Skin of body (tissue), 2 donors: ENCODE measurements at regions not wholly inside any gene's neighbourhood (a gene's known extent, or its start where the extent isn't known, plus 50 kb on each side); places are given as distances from the start of the nearest gene placed in this dataset. TPM values are rescaled to one million over a fixed set of nuclear protein-coding genes. Genes with fewer than 3 reads are reported as not detected.

Source experiments
- DNase-seq: peaks from one replicate; lab custom pipeline; 2025; lab: John Stamatoyannopoulos, UW
- small RNA-seq: library from RNA; depleted of rRNA; stranded (forward); fragments of <200 nt; gene quantifications from one replicate; pipeline ENCODE3, GENCODE V24; 2014; ENCODE audit warnings: low replicate concordance

- DNase-seq, result no peak
Measured at GRCh38 chr2:8622199-8622911, 59.5 kb upstream of the ID2 start.

GRCh38 chr2:8622924-8623465 lies 58.9 kb upstream of the ID2 start:
- no peak for DNase-seq

- no peak for DNase-seq
Measured at GRCh38 chr2:8623576-8623957, 58.3 kb upstream of the ID2 start.

- DNase-seq, result no peak
Measured at GRCh38 chr2:8623958-8624591, 57.8 kb upstream of the ID2 start.

GRCh38 chr2:8624855-8625398 lies 56.9 kb upstream of the ID2 start:
- no peak for DNase-seq

GRCh38 chr2:8625399-8626300 lies 56.2 kb upstream of the ID2 start:
- no peak for DNase-seq

GRCh38 chr2:8626572-8626971 lies 55.3 kb upstream of the ID2 start:
- no peak for DNase-seq

GRCh38 chr2:8627019-8627691 lies 54.7 kb upstream of the ID2 start:
- DNase-seq, result no peak

- no peak for DNase-seq
Measured at GRCh38 chr2:8627692-8628085, 54.2 kb upstream of the ID2 start.

- no peak for DNase-seq
Measured at GRCh38 chr2:8628179-8628865, 53.5 kb upstream of the ID2 start.

GRCh38 chr2:8628866-8629209 lies 53.0 kb upstream of the ID2 start:
- no peak for DNase-seq

- no peak for DNase-seq
Measured at GRCh38 chr2:8629402-8629801, 52.5 kb upstream of the ID2 start.

- no peak for DNase-seq
Measured at GRCh38 chr2:8630676-8631464, 51.0 kb upstream of the ID2 start.

- no peak for DNase-seq
Measured at GRCh38 chr2:8631465-8632005, 50.3 kb upstream of the ID2 start.

Small RNAs in the stretch of these regions (small RNA-seq; reads per million reads assigned to genes)
- gene AC092580.3 (not detected), gene RNU6ATAC37P (not detected), gene SNRPEP5 (not detected)
